ENCODE measurements at regions not wholly inside any gene's neighbourhood (a gene's known extent, or its start where the extent isn't known, plus 50 kb on each side); places are given as distances from the start of the nearest gene placed in this dataset.

DNA sequence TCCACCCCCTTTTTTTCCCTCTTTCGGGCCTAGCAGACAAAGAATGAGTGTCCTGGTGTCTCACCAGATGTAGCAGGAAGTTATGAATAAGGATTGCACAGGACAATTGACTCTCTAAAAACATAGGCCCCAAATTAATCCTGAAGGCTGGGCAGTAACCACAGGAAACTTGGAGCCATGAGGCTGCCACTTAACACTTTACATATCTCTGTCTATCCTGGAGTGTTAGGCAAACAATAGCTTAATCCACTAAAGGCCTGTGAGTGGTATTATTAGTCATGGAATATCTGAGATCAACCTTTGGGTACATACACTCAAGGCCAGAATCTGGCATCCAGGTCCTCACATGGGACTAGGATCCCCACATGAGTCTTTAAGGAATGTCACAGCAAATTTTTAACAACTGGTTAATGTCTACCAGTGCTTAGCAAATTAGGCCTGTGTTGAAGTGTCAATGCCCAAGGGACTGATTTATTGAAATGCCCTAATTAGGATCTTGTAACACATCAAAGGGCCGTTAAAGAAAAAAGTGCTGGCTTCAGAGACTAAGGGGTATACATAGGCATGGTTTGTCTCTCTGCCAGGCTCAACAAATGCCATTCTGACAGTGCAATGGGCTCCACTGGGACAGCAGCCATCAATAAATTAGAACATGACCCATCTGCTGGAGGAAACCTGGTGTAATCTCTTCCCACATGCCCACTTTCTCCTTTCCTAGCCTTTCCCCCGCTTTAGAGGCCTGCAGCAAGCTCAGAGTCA lies 196.7 kb upstream of the TBX20 start:
- DNase-seq: no peak

- DNase-seq: no peak
These were observed 194.6 kb upstream of the TBX20 start for GRCh38 chr7:35448486-35448885.

- no peak for DNase-seq
These were observed 192.2 kb upstream of the TBX20 start for GRCh38 chr7:35446091-35446490.

DNA sequence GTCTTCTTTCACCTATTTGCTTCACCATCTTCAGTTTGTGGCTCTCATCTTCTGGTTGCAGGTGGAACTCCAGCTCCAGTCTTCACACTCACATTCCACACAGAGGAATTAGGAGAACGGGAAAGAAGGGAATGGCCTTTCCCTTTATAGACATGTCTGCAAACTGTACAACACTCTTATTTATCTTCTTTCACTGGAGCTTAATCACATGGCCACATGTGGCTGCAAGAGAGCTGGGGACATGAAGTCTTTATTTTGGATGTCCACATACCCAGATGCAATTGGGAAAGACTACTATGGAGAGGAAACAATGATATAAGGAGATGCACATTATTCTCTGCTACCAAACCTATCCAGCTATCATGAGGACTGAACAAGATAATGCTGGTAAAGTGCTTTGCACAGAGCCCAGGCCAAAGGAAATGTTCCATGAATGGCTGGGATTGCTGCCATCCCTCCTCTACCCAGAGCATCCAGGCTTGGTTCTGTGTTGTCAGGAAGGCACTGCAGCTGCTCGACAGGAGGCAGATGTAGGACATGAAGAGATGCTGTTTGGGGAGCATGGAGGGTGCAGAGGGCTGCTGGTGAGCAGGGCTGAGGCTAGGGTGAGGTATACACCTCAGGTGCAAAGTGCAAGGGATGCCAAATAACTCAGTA lies 183.8 kb upstream of the TBX20 start:
- no peak for DNase-seq

DNA sequence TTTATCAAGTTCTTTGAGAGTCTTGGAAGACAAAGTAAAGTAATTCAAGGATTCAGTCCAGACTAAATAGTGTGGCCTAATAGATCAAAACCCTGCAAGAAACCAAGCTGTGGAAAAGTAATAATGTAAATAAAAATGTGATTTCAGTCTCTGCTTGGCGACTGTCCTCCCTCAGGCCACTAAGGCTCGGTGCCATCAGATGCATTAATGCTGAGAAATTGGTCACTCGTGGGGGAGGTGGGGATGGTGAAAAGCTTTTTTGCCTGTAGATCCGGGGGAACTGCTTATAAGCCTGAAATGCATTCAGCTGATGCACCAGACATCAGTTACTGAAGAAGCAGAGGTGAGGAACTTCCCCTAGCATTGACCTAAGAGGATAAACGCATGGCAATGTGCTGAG lies 182.6 kb upstream of the TBX20 start:
- DNase-seq: no peak

GRCh38 chr7:35430547-35431153 lies 176.8 kb upstream of the TBX20 start:
- DNase-seq: no peak

DNA sequence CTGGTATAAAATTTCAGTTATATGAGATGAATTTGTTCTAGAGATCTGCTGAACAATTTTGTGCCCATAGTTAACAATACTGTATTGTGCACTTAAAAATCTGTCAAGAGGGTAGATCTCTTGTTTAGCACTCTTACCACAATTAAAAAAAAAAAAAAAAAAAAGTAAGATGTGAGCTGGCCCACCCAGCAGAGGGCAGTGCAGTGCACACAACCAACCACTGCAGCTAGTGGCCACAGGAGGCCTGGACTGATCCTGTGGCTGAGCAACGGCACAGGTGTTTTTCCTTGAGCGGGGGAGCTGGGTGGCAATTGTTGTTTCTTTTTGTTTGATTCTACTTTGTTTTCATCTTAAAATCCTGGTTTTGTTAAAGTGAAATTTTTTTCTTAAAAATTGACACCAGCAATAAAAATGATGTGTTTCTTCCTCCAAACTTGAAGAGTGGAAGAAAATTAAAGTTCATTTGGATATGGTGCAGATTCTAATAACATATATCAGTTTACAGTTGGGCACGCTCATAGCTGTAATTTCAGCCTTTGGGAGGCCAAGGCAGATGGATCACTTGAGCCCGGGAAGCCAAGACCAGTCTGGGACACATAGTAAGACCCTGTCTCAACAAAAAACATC lies 171.1 kb upstream of the TBX20 start:
- peak; percentile 26 for DNase-seq

DNA sequence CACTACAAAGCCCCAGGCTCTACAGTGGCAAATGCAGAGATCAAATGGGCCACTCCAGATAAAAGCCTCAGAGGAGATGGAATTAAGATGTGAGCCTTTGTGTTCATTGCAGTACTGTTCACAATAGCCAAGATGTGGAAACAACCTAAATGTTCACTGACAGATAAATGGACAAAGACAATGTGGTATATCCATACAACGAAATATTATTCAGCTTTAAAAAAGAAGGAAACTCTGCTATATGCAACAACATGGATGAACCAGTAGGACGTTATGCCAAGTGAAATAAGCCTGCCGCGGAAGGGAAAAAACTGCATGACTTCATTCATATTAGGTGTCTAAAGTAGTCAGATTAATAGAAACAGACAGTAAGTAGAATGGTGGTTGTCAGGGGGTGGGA lies 170.5 kb upstream of the TBX20 start:
- no peak for DNase-seq

- DNase-seq: no peak
These were observed 168.8 kb upstream of the TBX20 start for GRCh38 chr7:35422715-35423114.

GRCh38 chr7:35420656-35421055 lies 166.8 kb upstream of the TBX20 start:
- DNase-seq: no peak

- no peak for DNase-seq
These were observed 165.5 kb upstream of the TBX20 start for GRCh38 chr7:35419391-35419755.

GRCh38 chr7:35418716-35419390 lies 165.0 kb upstream of the TBX20 start:
- DNase-seq: no peak

DNA sequence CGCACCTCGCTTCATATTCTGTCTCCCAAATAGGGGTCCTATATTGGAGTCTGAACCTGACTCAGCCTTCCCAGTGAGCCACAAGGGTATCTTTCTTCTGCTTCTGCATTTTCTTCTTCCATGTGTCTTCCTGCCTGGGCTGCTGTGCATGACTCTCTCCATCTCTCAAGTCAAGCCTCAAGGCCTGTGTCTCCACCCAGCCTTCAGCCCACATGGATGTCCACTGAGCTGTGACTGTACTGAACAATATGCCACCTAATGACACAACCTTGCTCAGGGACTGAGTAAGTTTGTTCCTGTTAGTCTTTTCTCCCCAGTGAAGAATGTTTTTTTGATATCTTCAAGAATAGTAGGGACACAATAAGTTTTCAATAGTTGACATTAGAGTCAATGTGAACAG lies 162.7 kb upstream of the TBX20 start:
- DNase-seq: no peak

GRCh38 chr7:35415411-35415822 lies 161.5 kb upstream of the TBX20 start:
- no peak for DNase-seq

GRCh38 chr7:35411331-35411730 lies 157.4 kb upstream of the TBX20 start:
- DNase-seq: no peak

DNA sequence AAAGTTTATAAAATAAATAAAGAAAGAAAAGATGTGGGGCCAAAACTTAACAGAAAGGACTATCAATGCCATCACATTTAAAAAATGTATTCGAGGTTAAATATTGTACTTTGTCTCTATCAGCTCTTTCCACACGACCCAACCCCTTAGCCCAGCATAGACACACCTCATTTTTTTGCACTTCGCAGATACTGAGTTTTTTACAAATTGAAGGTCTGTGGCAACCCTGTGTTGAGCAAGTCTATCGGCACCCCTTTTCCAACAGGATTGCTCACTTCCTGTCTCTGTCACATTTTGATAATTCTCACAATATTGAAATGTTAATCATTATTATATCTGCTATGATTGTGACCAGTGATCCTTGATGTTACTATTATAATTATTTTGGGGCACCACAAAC lies 151.6 kb upstream of the TBX20 start:
- DNase-seq: no peak

GRCh38 chr7:35401217-35401879 lies 147.4 kb upstream of the TBX20 start:
- DNase-seq: no peak

- DNase-seq: no peak
These were observed 145.9 kb upstream of the TBX20 start for GRCh38 chr7:35399840-35400239.

DNA sequence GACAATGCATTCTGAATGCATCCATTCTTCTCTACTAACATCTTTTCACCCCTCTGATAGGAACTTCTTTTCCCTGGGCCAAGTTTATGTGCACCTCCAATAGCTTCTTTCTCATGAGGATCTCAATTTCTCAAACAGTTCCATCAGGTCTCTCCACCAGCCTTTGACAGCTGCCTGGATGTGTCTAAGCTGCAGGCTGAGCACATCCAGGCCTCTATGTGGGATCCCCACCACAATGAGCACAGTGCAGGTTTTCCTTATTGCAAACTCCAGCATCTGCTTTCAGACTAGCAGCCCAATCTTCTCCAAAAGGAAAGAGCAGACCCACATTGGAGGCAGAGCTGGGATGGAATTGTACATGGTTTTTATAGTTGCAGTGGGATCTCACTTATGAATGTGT lies 145.3 kb upstream of the TBX20 start:
- no peak for DNase-seq

- no peak for DNase-seq
These were observed 144.6 kb upstream of the TBX20 start for GRCh38 chr7:35398518-35398917.

GRCh38 chr7:35390146-35390545 lies 136.2 kb upstream of the TBX20 start:
- DNase-seq: no peak

GRCh38 chr7:35389636-35390035 lies 135.7 kb upstream of the TBX20 start:
- DNase-seq: no peak

Data from renal pelvis (tissue), 1 donor.